SK-N-SH treated with all-trans-retinoic acid at 6 μM for 48 hours (cell line): ENCODE measurements at regions not wholly inside any gene's neighbourhood (a gene's known extent, or its start where the extent isn't known, plus 50 kb on each side); places are given as distances from the start of the nearest gene placed in this dataset.

Experiments
- ATAC-seq: fragments of 200-7000 bp; cut with Tn5 transposase; 3 replicates; pipeline ENCODE4 v1.9.1; 2020; ENCODE audit warnings: mild to moderate bottlenecking, moderate library complexity
- ARNTL ChIP-seq: fragments of 450-650 bp; formaldehyde crosslinking; IDR thresholded peaks from 2 replicates; pipeline ENCODE4 v1.5.0; 2020; ENCODE audit warnings: low read depth, mild to moderate bottlenecking, moderate library complexity, borderline replicate concordance
- BACH2 ChIP-seq: fragments of 250-450 bp; sonication (Bioruptor Pico); IDR thresholded peaks from 2 replicates; pipeline ENCODE4 v1.9.0; 2021; ENCODE audit warnings: mild to moderate bottlenecking, borderline replicate concordance
- CREB5 ChIP-seq: fragments of 250-450 bp; sonication (Bioruptor Pico); IDR thresholded peaks from 2 replicates; pipeline ENCODE4 v1.5.1; 2020; ENCODE audit warnings: low read depth, mild to moderate bottlenecking, moderate library complexity
- CSDC2 ChIP-seq: fragments of 250-450 bp; sonication (Bioruptor Pico); IDR thresholded peaks from 2 replicates; pipeline ENCODE4 v1.5.0; 2020; ENCODE audit warnings: mild to moderate bottlenecking, moderate library complexity
- CSRNP3 ChIP-seq: fragments of 250-450 bp; sonication (Bioruptor Pico); IDR thresholded peaks from 2 replicates; pipeline ENCODE4 v1.5.1; 2021; ENCODE audit warnings: mild to moderate bottlenecking, moderate library complexity
- ESRRG ChIP-seq: fragments of 250-450 bp; sonication (Bioruptor Pico); IDR thresholded peaks from 2 replicates; pipeline ENCODE4 v1.6.1; 2021; ENCODE audit warnings: mild to moderate bottlenecking
- GLIS3 ChIP-seq: fragments of 250-450 bp; sonication (Bioruptor Pico); IDR thresholded peaks from 2 replicates; pipeline ENCODE4 v1.5.0; 2020; ENCODE audit warnings: mild to moderate bottlenecking, moderate library complexity
- ISL1 ChIP-seq: fragments of 250-450 bp; sonication (Bioruptor Pico); IDR thresholded peaks from 2 replicates; pipeline ENCODE4 v2.1.2; 2022; ENCODE audit warnings: mild to moderate bottlenecking, moderate library complexity
- OSR1 ChIP-seq: fragments of 250-450 bp; sonication (Bioruptor Pico); IDR thresholded peaks from 2 replicates; pipeline ENCODE4 v1.8.0; 2022; ENCODE audit warnings: moderate library complexity, mild to moderate bottlenecking, inconsistent platforms
- PPARA ChIP-seq: fragments of 250-450 bp; sonication (Bioruptor Pico); IDR thresholded peaks from 2 replicates; pipeline ENCODE4 v1.5.0; 2020; ENCODE audit warnings: mild to moderate bottlenecking, borderline replicate concordance
- RARB ChIP-seq: fragments of 250-450 bp; sonication (Bioruptor Pico); IDR thresholded peaks from 2 replicates; pipeline ENCODE4 v1.8.0; 2021; ENCODE audit warnings: mild to moderate bottlenecking, moderate library complexity
- SNAI2 ChIP-seq: fragments of 250-450 bp; sonication (Bioruptor Pico); IDR thresholded peaks from 2 replicates; pipeline ENCODE4 v1.5.0; 2020; ENCODE audit warnings: mild to moderate bottlenecking, moderate library complexity
- TCF4 ChIP-seq: fragments of 250-450 bp; sonication (Bioruptor Pico); IDR thresholded peaks from 2 replicates; pipeline ENCODE4 v1.8.0; 2021; ENCODE audit warnings: mild to moderate bottlenecking, moderate library complexity, borderline replicate concordance
- TOX ChIP-seq: fragments of 250-450 bp; sonication (Bioruptor Pico); IDR thresholded peaks from 2 replicates; pipeline ENCODE4 v1.8.0; 2021; ENCODE audit warnings: mild to moderate bottlenecking, moderate library complexity, borderline replicate concordance
- ZC3H10 ChIP-seq: fragments of 250-450 bp; sonication (Bioruptor Pico); IDR thresholded peaks from 2 replicates; pipeline ENCODE4 v1.5.1; 2021; ENCODE audit warnings: mild to moderate bottlenecking, moderate library complexity
- ZFP3 ChIP-seq: fragments of 250-450 bp; sonication (Bioruptor Pico); IDR thresholded peaks from 2 replicates; pipeline ENCODE4 v1.5.0; 2020; ENCODE audit warnings: mild to moderate bottlenecking, moderate library complexity
- ZFP30 ChIP-seq: fragments of 450-650 bp; formaldehyde crosslinking; IDR thresholded peaks from 2 replicates; pipeline ENCODE4 v1.5.0; 2022; ENCODE audit warnings: mild to moderate bottlenecking, moderate library complexity
- ZNF565 ChIP-seq: fragments of 450-650 bp; formaldehyde crosslinking; conservative IDR thresholded peaks from 2 replicates; pipeline ENCODE4 v1.5.0; 2020; ENCODE audit warnings: low read depth, mild to moderate bottlenecking, moderate library complexity
- ZNF70 ChIP-seq: fragments of 450-650 bp; formaldehyde crosslinking; IDR thresholded peaks from 2 replicates; pipeline ENCODE4 v1.5.0; 2020; ENCODE audit warnings: mild to moderate bottlenecking, moderate library complexity
- ZNF8 ChIP-seq: fragments of 450-650 bp; formaldehyde crosslinking; IDR thresholded peaks from 2 replicates; pipeline ENCODE4 v1.5.0; 2020; ENCODE audit warnings: mild to moderate bottlenecking, moderate library complexity
- TF ChIP-seq, protein P1 (sequence below): fragments of 250-450 bp; sonication (Bioruptor Pico); IDR thresholded peaks from 2 replicates; pipeline ENCODE4 v1.8.0; 2021; ENCODE audit warnings: low read depth, mild to moderate bottlenecking, moderate library complexity, borderline replicate concordance
- TF ChIP-seq, protein P2 (sequence below): fragments of 250-450 bp; sonication (Bioruptor Pico); IDR thresholded peaks from 2 replicates; pipeline ENCODE4 v1.8.0; 2020; ENCODE audit warnings: mild to moderate bottlenecking, moderate library complexity, borderline replicate concordance
- TF ChIP-seq, protein P3 (sequence below): fragments of 250-450 bp; sonication (Bioruptor Pico); IDR thresholded peaks from 2 replicates; pipeline ENCODE4 v1.5.0; 2020; ENCODE audit warnings: mild to moderate bottlenecking, moderate library complexity

GRCh38 chr9:103755986-103756385 lies 338.1 kb upstream of the SMC2 start:
- ATAC-seq = no peak

DNA sequence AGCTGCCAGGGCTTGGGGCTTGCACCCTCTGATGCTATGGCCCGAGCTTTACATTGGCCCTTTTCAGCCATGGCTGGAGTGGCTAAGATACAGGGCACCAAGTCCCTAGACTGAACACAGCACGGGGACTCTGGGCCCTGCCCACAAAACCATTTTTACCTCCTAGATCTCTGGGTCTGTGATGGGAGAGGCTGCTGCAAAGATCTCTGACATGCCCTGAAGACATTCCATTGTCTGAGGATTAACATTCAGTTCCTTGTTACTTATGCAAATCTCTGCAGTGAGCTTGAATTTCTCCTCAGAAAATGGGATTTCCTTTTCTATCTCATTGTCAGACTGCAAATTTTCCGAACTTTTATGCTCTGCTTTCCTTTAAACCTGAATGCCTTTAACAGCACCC lies 337.0 kb upstream of the SMC2 start:
- TF ChIP-seq RARB (no peak), GLIS3 (CRISPR knock-in tag) (no peak), CREB5 (CRISPR knock-in tag) (no peak), ZNF8 (CRISPR knock-in tag) (no peak), ISL1 (CRISPR knock-in tag) (no peak), TCF4 (CRISPR knock-in tag) (no peak), BACH2 (CRISPR knock-in tag) (no peak), CSDC2 (CRISPR knock-in tag) (no peak), OSR1 (CRISPR knock-in tag) (no peak), CSRNP3 (CRISPR knock-in tag) (no peak), ZFP30 (CRISPR knock-in tag) (no peak), SNAI2 (CRISPR knock-in tag) (no peak), ZFP3 (CRISPR knock-in tag) (no peak), ZNF70 (CRISPR knock-in tag) (no peak), ZNF565 (CRISPR knock-in tag) (no peak), ESRRG (CRISPR knock-in tag) (no peak)
- TF ChIP-seq, protein P1, sequence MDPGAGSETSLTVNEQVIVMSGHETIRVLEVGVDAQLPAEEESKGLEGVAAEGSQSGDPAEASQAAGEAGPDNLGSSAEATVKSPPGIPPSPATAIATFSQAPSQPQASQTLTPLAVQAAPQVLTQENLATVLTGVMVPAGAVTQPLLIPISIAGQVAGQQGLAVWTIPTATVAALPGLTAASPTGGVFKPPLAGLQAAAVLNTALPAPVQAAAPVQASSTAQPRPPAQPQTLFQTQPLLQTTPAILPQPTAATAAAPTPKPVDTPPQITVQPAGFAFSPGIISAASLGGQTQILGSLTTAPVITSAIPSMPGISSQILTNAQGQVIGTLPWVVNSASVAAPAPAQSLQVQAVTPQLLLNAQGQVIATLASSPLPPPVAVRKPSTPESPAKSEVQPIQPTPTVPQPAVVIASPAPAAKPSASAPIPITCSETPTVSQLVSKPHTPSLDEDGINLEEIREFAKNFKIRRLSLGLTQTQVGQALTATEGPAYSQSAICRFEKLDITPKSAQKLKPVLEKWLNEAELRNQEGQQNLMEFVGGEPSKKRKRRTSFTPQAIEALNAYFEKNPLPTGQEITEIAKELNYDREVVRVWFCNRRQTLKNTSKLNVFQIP (CRISPR knock-in tag) = no peak
- TF ChIP-seq, protein P2, sequence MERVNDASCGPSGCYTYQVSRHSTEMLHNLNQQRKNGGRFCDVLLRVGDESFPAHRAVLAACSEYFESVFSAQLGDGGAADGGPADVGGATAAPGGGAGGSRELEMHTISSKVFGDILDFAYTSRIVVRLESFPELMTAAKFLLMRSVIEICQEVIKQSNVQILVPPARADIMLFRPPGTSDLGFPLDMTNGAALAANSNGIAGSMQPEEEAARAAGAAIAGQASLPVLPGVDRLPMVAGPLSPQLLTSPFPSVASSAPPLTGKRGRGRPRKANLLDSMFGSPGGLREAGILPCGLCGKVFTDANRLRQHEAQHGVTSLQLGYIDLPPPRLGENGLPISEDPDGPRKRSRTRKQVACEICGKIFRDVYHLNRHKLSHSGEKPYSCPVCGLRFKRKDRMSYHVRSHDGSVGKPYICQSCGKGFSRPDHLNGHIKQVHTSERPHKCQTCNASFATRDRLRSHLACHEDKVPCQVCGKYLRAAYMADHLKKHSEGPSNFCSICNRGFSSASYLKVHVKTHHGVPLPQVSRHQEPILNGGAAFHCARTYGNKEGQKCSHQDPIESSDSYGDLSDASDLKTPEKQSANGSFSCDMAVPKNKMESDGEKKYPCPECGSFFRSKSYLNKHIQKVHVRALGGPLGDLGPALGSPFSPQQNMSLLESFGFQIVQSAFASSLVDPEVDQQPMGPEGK (CRISPR knock-in tag) = no peak
- ATAC-seq = no peak

More at GRCh38 chr9:103755986-103756385, 338.1 kb upstream of the SMC2 start:
- no peak for TF ChIP-seq ZC3H10 (CRISPR knock-in tag)
- no peak for TF ChIP-seq TOX (CRISPR knock-in tag)
- no peak for TF ChIP-seq ZNF565 (CRISPR knock-in tag)
- TF ChIP-seq, all 23 proteins: peak for 0

DNA sequence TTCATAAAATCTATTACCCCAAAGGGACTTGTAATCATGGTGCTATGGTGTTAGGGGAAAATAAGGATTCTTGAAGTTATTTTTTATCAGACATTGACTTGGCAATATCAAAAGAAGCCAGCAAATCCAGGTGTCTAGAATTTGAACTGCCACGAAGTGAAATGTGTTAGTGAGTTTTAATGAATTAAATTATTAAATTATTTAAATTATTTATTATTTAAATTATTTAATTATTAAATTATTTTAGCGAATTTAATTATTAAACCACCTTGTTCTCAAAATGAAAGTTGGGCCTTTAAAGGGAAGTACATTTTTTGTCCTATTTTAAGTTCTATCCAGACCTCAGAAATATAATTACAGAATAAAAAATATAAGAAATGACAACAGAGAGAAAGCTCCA lies 332.6 kb upstream of the SMC2 start:
- no peak for ATAC-seq
- TF ChIP-seq ZNF565 (CRISPR knock-in tag) (no peak), PPARA (CRISPR knock-in tag) (no peak), ZNF8 (CRISPR knock-in tag) (no peak), ZNF70 (CRISPR knock-in tag) (no peak), SNAI2 (CRISPR knock-in tag) (no peak), TCF4 (CRISPR knock-in tag) (no peak), ISL1 (CRISPR knock-in tag) (no peak), GLIS3 (CRISPR knock-in tag) (no peak), ARNTL (no peak)
- TF ChIP-seq, protein P2 (CRISPR knock-in tag) = no peak
- TF ChIP-seq, protein P3, sequence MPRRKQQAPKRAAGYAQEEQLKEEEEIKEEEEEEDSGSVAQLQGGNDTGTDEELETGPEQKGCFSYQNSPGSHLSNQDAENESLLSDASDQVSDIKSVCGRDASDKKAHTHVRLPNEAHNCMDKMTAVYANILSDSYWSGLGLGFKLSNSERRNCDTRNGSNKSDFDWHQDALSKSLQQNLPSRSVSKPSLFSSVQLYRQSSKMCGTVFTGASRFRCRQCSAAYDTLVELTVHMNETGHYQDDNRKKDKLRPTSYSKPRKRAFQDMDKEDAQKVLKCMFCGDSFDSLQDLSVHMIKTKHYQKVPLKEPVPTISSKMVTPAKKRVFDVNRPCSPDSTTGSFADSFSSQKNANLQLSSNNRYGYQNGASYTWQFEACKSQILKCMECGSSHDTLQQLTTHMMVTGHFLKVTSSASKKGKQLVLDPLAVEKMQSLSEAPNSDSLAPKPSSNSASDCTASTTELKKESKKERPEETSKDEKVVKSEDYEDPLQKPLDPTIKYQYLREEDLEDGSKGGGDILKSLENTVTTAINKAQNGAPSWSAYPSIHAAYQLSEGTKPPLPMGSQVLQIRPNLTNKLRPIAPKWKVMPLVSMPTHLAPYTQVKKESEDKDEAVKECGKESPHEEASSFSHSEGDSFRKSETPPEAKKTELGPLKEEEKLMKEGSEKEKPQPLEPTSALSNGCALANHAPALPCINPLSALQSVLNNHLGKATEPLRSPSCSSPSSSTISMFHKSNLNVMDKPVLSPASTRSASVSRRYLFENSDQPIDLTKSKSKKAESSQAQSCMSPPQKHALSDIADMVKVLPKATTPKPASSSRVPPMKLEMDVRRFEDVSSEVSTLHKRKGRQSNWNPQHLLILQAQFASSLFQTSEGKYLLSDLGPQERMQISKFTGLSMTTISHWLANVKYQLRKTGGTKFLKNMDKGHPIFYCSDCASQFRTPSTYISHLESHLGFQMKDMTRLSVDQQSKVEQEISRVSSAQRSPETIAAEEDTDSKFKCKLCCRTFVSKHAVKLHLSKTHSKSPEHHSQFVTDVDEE = no peak
